Common myeloid progenitor, CD34-positive (primary cell): ENCODE measurements at regions not wholly inside any gene's neighbourhood (a gene's known extent, or its start where the extent isn't known, plus 50 kb on each side); places are given as distances from the start of the nearest gene placed in this dataset.

Experiments
- CTCF ChIA-PET: fragments of 350-600 bp; sonication (Branson Sonifier 250); formaldehyde crosslinking; loops from one replicate; lab custom pipeline; 2021; ENCODE audit warnings: antibody characterized with exemption; lab: Charles Lee
- POLR2A ChIA-PET: fragments of 350-600 bp; sonication (Branson Sonifier 250); formaldehyde crosslinking; loops from one replicate; lab custom pipeline; 2021; ENCODE audit warnings: antibody characterized with exemption; lab: Charles Lee
- DNase-seq, 3 donors: peaks; one replicate each; pipeline versions ENCODE4 v3.0.0 to v3.0.0-alpha.2; 2013
- H3K27ac ChIP-seq, 2 experiments: 1 replicate in 1 of 2; 2 replicates in 1 of 2; pipeline ENCODE4 v1.7.0; 2013; ENCODE audit warnings: inconsistent platforms in 2 of 2, low read length in 2 of 2, mild to moderate bottlenecking in 2 of 2, low read depth in 1 of 2, moderate library complexity in 1 of 2; ENCODE audit not compliant: severe bottlenecking in 2 of 2, insufficient read depth in 1 of 2, poor library complexity in 1 of 2
- H3K27me3 ChIP-seq, 5 experiments: replicated peaks in 2 of 5; 1 replicate in 3 of 5; 2 replicates in 2 of 5; pipeline versions ENCODE4 v1.6.1 to v1.7.0; 2013; ENCODE audit warnings: low read length in 4 of 5, mild to moderate bottlenecking in 2 of 5, moderate library complexity in 2 of 5, inconsistent platforms in 1 of 5; ENCODE audit not compliant: insufficient read depth in 5 of 5, control insufficient read depth in 4 of 5
- H3K36me3 ChIP-seq, 4 experiments: 1 replicate in 2 of 4; 2 replicates in 2 of 4; pipeline versions ENCODE4 v1.6.1 to v1.7.0; 2013; ENCODE audit warnings: low read length in 3 of 4, control low read depth in 1 of 4, mild to moderate bottlenecking in 1 of 4; ENCODE audit not compliant: control insufficient read depth in 4 of 4, insufficient read depth in 4 of 4
- H3K4me1 ChIP-seq, 4 experiments: 1 replicate in 3 of 4; 2 replicates in 1 of 4; pipeline versions ENCODE4 v1.6.1 to v1.7.1; 2013; ENCODE audit warnings: low read length in 3 of 4, mild to moderate bottlenecking in 3 of 4, control low read depth in 1 of 4, inconsistent platforms in 1 of 4, moderate library complexity in 1 of 4; ENCODE audit not compliant: control insufficient read depth in 4 of 4, insufficient read depth in 4 of 4; ENCODE audit errors: control extremely low read depth in 1 of 4
- H3K4me3 ChIP-seq, 7 experiments: 1 replicate in 4 of 7; 2 replicates in 3 of 7; pipeline versions ENCODE4 v1.5.1 to v1.7.0; 2013; ENCODE audit warnings: mild to moderate bottlenecking in 7 of 7, low read length in 6 of 7, moderate library complexity in 6 of 7, inconsistent platforms in 2 of 7, low read depth in 2 of 7, control low read depth in 1 of 7; ENCODE audit not compliant: insufficient read depth in 4 of 7, control insufficient read depth in 1 of 7; ENCODE audit errors: extremely low read depth in 1 of 7
- H3K9me3 ChIP-seq, 5 experiments: 1 replicate in 4 of 5; 2 replicates in 1 of 5; pipeline versions ENCODE4 v1.6.1 to v1.7.1; 2013; ENCODE audit warnings: low read length in 4 of 5, mild to moderate bottlenecking in 2 of 5, inconsistent platforms in 1 of 5, low read depth in 1 of 5, moderate library complexity in 1 of 5; ENCODE audit not compliant: control insufficient read depth in 4 of 5, insufficient read depth in 2 of 5; ENCODE audit errors: control extremely low read depth in 1 of 5
- WGBS: methylation state at CpG from one replicate; pipeline ENCODE4 v1.1.5; 2013; ENCODE audit not compliant: insufficient coverage; 5-methylcytosine and 5-hydroxymethylcytosine counted together

GRCh38 chr22:49235463-49236300 lies 592.0 kb downstream of the BRD1 start:
- no peak overlapping the region for H3K27ac ChIP-seq
- no peaks in the 10 kb centered on the region for H3K9me3 ChIP-seq
- H3K36me3 ChIP-seq = no peaks in the 10 kb centered on the region
- no peaks in the 10 kb centered on the region for H3K4me1 ChIP-seq
- no peak overlapping the region for H3K4me3 ChIP-seq
- 71% methylated on average over 10 of the region's 13 CpGs for WGBS
- CTCF ChIA-PET = no interaction called here
- peaks cover 0 to 12% (median 2%) of the 10 kb centered on the region in 5 experiments for H3K27me3 ChIP-seq
- POLR2A ChIA-PET = no interaction called here
- DNase-seq = no peak

GRCh38 chr22:49234459-49234858 lies 593.2 kb downstream of the BRD1 start:
- no peak overlapping the region for H3K4me3 ChIP-seq
- H3K27ac ChIP-seq = no peak overlapping the region
- 90% methylated on average over 3 of the region's 3 CpGs for WGBS
- no peaks in the 10 kb centered on the region for H3K4me1 ChIP-seq
- CTCF ChIA-PET = no interaction called here
- POLR2A ChIA-PET = no interaction called here
- peaks cover 0 to 11% (median 2%) of the 10 kb centered on the region in 5 experiments for H3K27me3 ChIP-seq
- DNase-seq = no peak
- no peaks in the 10 kb centered on the region for H3K36me3 ChIP-seq
- no peaks in the 10 kb centered on the region for H3K9me3 ChIP-seq

GRCh38 chr22:49233507-49234100 lies 594.1 kb downstream of the BRD1 start:
- CTCF ChIA-PET = no interaction called here
- H3K9me3 ChIP-seq = no peaks in the 10 kb centered on the region
- peaks cover 0 to 11% (median 2%) of the 10 kb centered on the region in 5 experiments for H3K27me3 ChIP-seq
- POLR2A ChIA-PET = no interaction called here
- no peaks in the 10 kb centered on the region for H3K36me3 ChIP-seq
- no peaks in the 10 kb centered on the region for H3K4me1 ChIP-seq
- no peak overlapping the region for H3K4me3 ChIP-seq
- H3K27ac ChIP-seq = no peak overlapping the region
- DNase-seq = no peak
- 83% methylated on average over 13 of the region's 16 CpGs for WGBS

- Histone ChIP-seq H3K4me3 (no peak overlapping the region), H3K4me1 (no peaks in the 10 kb centered on the region), H3K36me3 (no peaks in the 10 kb centered on the region), H3K27me3 (peaks cover 0 to 11% (median 2%) of the 10 kb centered on the region in 5 experiments), H3K9me3 (no peaks in the 10 kb centered on the region), H3K27ac (no peak overlapping the region)
- no peak for DNase-seq
- CTCF ChIA-PET = no interaction called here
- POLR2A ChIA-PET = no interaction called here
- WGBS = 80% methylated on average over 21 of the region's 23 CpGs
These were observed 595.2 kb downstream of the BRD1 start for GRCh38 chr22:49232319-49233067.

- CTCF ChIA-PET = no interaction called here
- Histone ChIP-seq H3K4me3 (no peak overlapping the region), H3K4me1 (no peaks in the 10 kb centered on the region), H3K9me3 (peaks cover 0 to 4% (median 0%) of the 10 kb centered on the region in 5 experiments), H3K36me3 (no peaks in the 10 kb centered on the region), H3K27ac (no peak overlapping the region), H3K27me3 (peaks cover 0 to 11% (median 2%) of the 10 kb centered on the region in 5 experiments)
- peak in 2 of 3 donors; percentile 3 to 11 for DNase-seq
- POLR2A ChIA-PET = no interaction called here
- 70% methylated on average over 2 of the region's 3 CpGs for WGBS
These were observed 597.5 kb downstream of the BRD1 start for GRCh38 chr22:49230194-49230577.

- POLR2A ChIA-PET = no interaction called here
- H3K9me3 ChIP-seq = peaks cover 0 to 4% (median 0%) of the 10 kb centered on the region in 5 experiments
- WGBS = 72% methylated on average over 9 of the region's 10 CpGs
- H3K4me3 ChIP-seq = no peak overlapping the region
- H3K36me3 ChIP-seq = no peaks in the 10 kb centered on the region
- CTCF ChIA-PET = no interaction called here
- H3K4me1 ChIP-seq = no peaks in the 10 kb centered on the region
- H3K27ac ChIP-seq = no peak overlapping the region
- peaks cover 0 to 9% (median 2%) of the 10 kb centered on the region in 5 experiments for H3K27me3 ChIP-seq
- no peak for DNase-seq
These were observed 598.0 kb downstream of the BRD1 start for GRCh38 chr22:49229483-49230193.
